B cell (primary cell): ENCODE measurements at regions not wholly inside any gene's neighbourhood (a gene's known extent, or its start where the extent isn't known, plus 50 kb on each side); places are given as distances from the start of the nearest gene placed in this dataset.

Experiments
- ATAC-seq: fragments of 200-7000 bp; cut with Tn5 transposase; one replicate; pipeline ENCODE4 v1.10.0; 2021; ENCODE audit warnings: low read depth, mild to moderate bottlenecking, moderate number of reproducible peaks, moderate library complexity
- CTCF ChIA-PET: fragments of 350-600 bp; sonication (Branson Sonifier 250); formaldehyde crosslinking; loops from one replicate; lab custom pipeline; 2021; ENCODE audit warnings: antibody characterized with exemption, inconsistent platforms; lab: Charles Lee
- POLR2A ChIA-PET: fragments of 350-600 bp; sonication (Branson Sonifier 250); formaldehyde crosslinking; loops from one replicate; lab custom pipeline; 2021; ENCODE audit warnings: antibody characterized with exemption; lab: Charles Lee
- DNase-seq: peaks from one replicate; pipeline ENCODE4 v3.0.0; 2013
- H2AFZ ChIP-seq: 2 replicates; pipeline ENCODE4 v1.6.1; 2012; ENCODE audit warnings: mild to moderate bottlenecking, low read depth, low read length; ENCODE audit not compliant: insufficient read depth, poor library complexity, severe bottlenecking
- H3K27ac ChIP-seq, 2 donors: 1 replicate in 1 of 2; 2 replicates in 1 of 2; pipeline ENCODE4 v1.5.1; 2012 to 2013; ENCODE audit warnings: low read length in 2 of 2, mild to moderate bottlenecking in 2 of 2, moderate library complexity in 1 of 2
- H3K27me3 ChIP-seq, 4 experiments: fragments of 200-600 bp in 1 of 4; sonication (generic) in 1 of 4; replicated peaks in 1 of 4; 1 replicate in 2 of 4; 2 replicates in 2 of 4; pipeline versions ENCODE4 v1.6.1 to v1.7.0; 2013 to 2016; ENCODE audit warnings: low read length in 3 of 4, mild to moderate bottlenecking in 2 of 4, mixed read lengths in 1 of 4, moderate library complexity in 1 of 4; ENCODE audit not compliant: insufficient read depth in 4 of 4, control insufficient read depth in 3 of 4; ENCODE audit errors: control extremely low read depth in 1 of 4
- H3K36me3 ChIP-seq, 2 experiments: replicated peaks in 1 of 2; 1 replicate in 1 of 2; 2 replicates in 1 of 2; pipeline versions ENCODE4 v1.6.1 to v1.7.1; 2013; ENCODE audit warnings: low read length in 1 of 2; ENCODE audit not compliant: insufficient read depth in 2 of 2, control insufficient read depth in 1 of 2; ENCODE audit errors: control extremely low read depth in 1 of 2, extremely low read depth in 1 of 2
- H3K4me1 ChIP-seq, 2 donors: fragments of 200-600 bp in 1 of 2; sonication (generic) in 1 of 2; 1 replicate in 1 of 2; 2 replicates in 1 of 2; pipeline versions ENCODE4 v1.5.1 to v1.6.1; 2013 to 2017; ENCODE audit warnings: low read length in 2 of 2; ENCODE audit not compliant: control insufficient read depth in 2 of 2, insufficient read depth in 2 of 2
- H3K4me2 ChIP-seq: replicated peaks from 2 replicates; pipeline ENCODE3; 2012; ENCODE audit warnings: mild to moderate bottlenecking, low read depth, low read length; ENCODE audit not compliant: poor library complexity, severe bottlenecking
- H3K4me3 ChIP-seq, 5 experiments: fragments of 200-600 bp in 1 of 5; sonication (generic) in 1 of 5; 1 replicate in 3 of 5; 2 replicates in 2 of 5; pipeline versions ENCODE4 v1.5.1 to v1.7.0; 2011 to 2016; ENCODE audit warnings: low read length in 4 of 5, mild to moderate bottlenecking in 4 of 5, low read depth in 2 of 5, control low read depth in 1 of 5, moderate library complexity in 1 of 5; ENCODE audit not compliant: insufficient read depth in 1 of 5; ENCODE audit errors: control extremely low read depth in 1 of 5, extremely low read depth in 1 of 5
- H3K79me2 ChIP-seq: fragments of 200-600 bp; sonication (generic); one replicate; pipeline ENCODE4 v1.6.0; 2016; ENCODE audit warnings: low read length; ENCODE audit not compliant: control insufficient read depth, insufficient read depth
- H3K9ac ChIP-seq: fragments of 200-600 bp; sonication (generic); 2 replicates; pipeline ENCODE4 v1.6.1; 2017; ENCODE audit warnings: mild to moderate bottlenecking, low read length, moderate library complexity
- H3K9me3 ChIP-seq, 3 donors: one replicate each; pipeline versions ENCODE4 v1.6.1 to v1.7.1; 2013; ENCODE audit warnings: low read length in 2 of 3; ENCODE audit not compliant: control insufficient read depth in 2 of 3, insufficient read depth in 1 of 3; ENCODE audit errors: control extremely low read depth in 1 of 3
- H4K20me1 ChIP-seq: 2 replicates; pipeline ENCODE4 v1.6.0; 2012; ENCODE audit warnings: mild to moderate bottlenecking, low read length; ENCODE audit not compliant: insufficient read depth, control insufficient read depth, poor library complexity, severe bottlenecking
- H3K27ac Mint-ChIP-seq: one replicate; pipeline ENCODE4 v1.8.0; 2021; ENCODE audit warnings: mixed read lengths
- H3K27me3 Mint-ChIP-seq: one replicate; pipeline ENCODE4 v1.8.0; 2021; ENCODE audit warnings: mixed read lengths
- H3K4me1 Mint-ChIP-seq: one replicate; pipeline ENCODE4 v1.8.0; 2021; ENCODE audit warnings: mixed read lengths
- H3K4me3 Mint-ChIP-seq: one replicate; pipeline ENCODE4 v1.8.0; 2021; ENCODE audit warnings: mixed read lengths
- H3K9me3 Mint-ChIP-seq: one replicate; pipeline ENCODE4 v1.8.0; 2022; ENCODE audit warnings: mixed read lengths; ENCODE audit not compliant: insufficient read depth
- CTCF ChIP-seq: fragments of 200-600 bp; IDR thresholded peaks from one replicate; pipeline ENCODE4 v1.8.0; 2022; ENCODE audit warnings: antibody characterized with exemption, mild to moderate bottlenecking
- EZH2 ChIP-seq: IDR thresholded peaks from 2 replicates; pipeline ENCODE4 v1.6.1; 2012; ENCODE audit warnings: borderline replicate concordance, low read depth, mild to moderate bottlenecking, moderate library complexity, low read length; ENCODE audit not compliant: insufficient read depth, poor library complexity, severe bottlenecking
- WGBS: methylation state at CpG from one replicate; pipeline ENCODE4 v1.1.5; 2013; ENCODE audit warnings: missing lambda C conversion rate; ENCODE audit not compliant: insufficient coverage; 5-methylcytosine and 5-hydroxymethylcytosine counted together
- intact Hi-C: fragments of 100-400 bp; cut with micrococcal nuclease; formaldehyde crosslinking; loops from one replicate; pipeline ENCODE4 v1.10.0; 2022

- H2AFZ ChIP-seq, result no peak overlapping the region
- ChIA-PET CTCF (interaction anchor here (0.7 kb wide), 1 partner anchor 546 kb away, joined by 3 read pairs; no protein-coding TSS in a partner anchor), POLR2A (no interaction called here)
- no peaks in the 10 kb centered on the region for H3K4me1 Mint-ChIP-seq
- intact Hi-C loops, result no loop called here
- H3K4me3 Mint-ChIP-seq, result no peak overlapping the region
- no peak overlapping the region for H3K27ac Mint-ChIP-seq
- no peak overlapping the region for H3K9ac ChIP-seq
- H3K9me3 Mint-ChIP-seq, result no peaks in the 10 kb centered on the region
- ATAC-seq (no peak), DNase-seq (no peak)
- H3K9me3 ChIP-seq, result no peaks in the 10 kb centered on the region
- H3K36me3 ChIP-seq, result no peaks in the 10 kb centered on the region
- H3K27ac ChIP-seq, result no peak overlapping the region
- H3K4me1 ChIP-seq, result no peaks in the 10 kb centered on the region
- TF ChIP-seq CTCF (no peak), EZH2 (no peak)
- no peak overlapping the region for H3K4me2 ChIP-seq
- no peaks in the 10 kb centered on the region for H4K20me1 ChIP-seq
- H3K27me3 Mint-ChIP-seq, result peaks cover 4% of the 10 kb centered on the region
- no peaks in the 10 kb centered on the region for H3K79me2 ChIP-seq
- no peaks in the 10 kb centered on the region for H3K27me3 ChIP-seq
- WGBS, result 100% methylated on average over 2 of the region's 5 CpGs
- no peak overlapping the region for H3K4me3 ChIP-seq
Observed at GRCh38 chr9:78568774-78569173, 271.8 kb downstream of the PSAT1 start.

DNA sequence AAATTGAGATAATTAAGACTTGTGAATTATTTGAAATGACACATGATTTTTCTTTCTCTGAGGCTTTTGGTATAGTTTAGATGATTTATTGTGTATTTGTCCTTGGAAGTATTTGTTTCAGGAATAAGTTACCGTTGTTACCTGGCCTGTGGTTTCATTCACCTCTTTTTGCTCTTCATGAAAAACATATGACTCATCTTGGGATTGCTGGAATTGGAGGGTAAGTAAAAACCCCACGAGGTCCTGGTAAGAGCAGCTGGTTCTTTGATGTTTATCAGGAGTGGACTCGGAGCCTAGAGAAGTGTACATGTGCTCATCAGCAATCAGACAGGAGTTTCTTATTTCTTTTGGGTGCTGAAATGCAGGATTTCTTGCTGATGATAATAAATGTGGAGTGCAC, 275.3 kb downstream of the PSAT1 start:
- peaks cover 4% of the 10 kb centered on the region for H3K27me3 Mint-ChIP-seq
- DNase-seq, result no peak
- no peaks in the 10 kb centered on the region for H3K36me3 ChIP-seq
- no peak overlapping the region for H3K27ac ChIP-seq
- ChIA-PET POLR2A (no interaction called here), CTCF (no interaction called here)
- no peaks in the 10 kb centered on the region for H3K27me3 ChIP-seq
- H3K4me3 ChIP-seq, result no peak overlapping the region
- 82% methylated on average over 3 of the region's 3 CpGs for WGBS
- no peaks in the 10 kb centered on the region for H3K4me1 Mint-ChIP-seq
- no peak overlapping the region for H3K27ac Mint-ChIP-seq
- no peak for TF ChIP-seq CTCF
- H3K79me2 ChIP-seq, result no peaks in the 10 kb centered on the region
- H3K9me3 ChIP-seq, result no peaks in the 10 kb centered on the region
- no peaks in the 10 kb centered on the region for H4K20me1 ChIP-seq
- H2AFZ ChIP-seq, result no peak overlapping the region
- no peak overlapping the region for H3K9ac ChIP-seq
- H3K4me3 Mint-ChIP-seq, result no peak overlapping the region
- H3K9me3 Mint-ChIP-seq, result no peaks in the 10 kb centered on the region
- no peaks in the 10 kb centered on the region for H3K4me1 ChIP-seq
- intact Hi-C loops, result no loop called here
- ATAC-seq, result no peak
- no peak overlapping the region for H3K4me2 ChIP-seq
